Neuronal stem cell (in vitro differentiated cells): ENCODE measurements at regions not wholly inside any gene's neighbourhood (a gene's known extent, or its start where the extent isn't known, plus 50 kb on each side); places are given as distances from the start of the nearest gene placed in this dataset.
A peak's percentile ranks its signal among the peaks of the same experiment; 100 is the strongest.

Experiments
- DNase-seq: peaks from one replicate; pipeline ENCODE4 v3.0.0-alpha.2; 2013; ENCODE audit warnings: low spot score
- H2AFZ ChIP-seq: one replicate; pipeline ENCODE4 v1.6.1; 2013; ENCODE audit warnings: mild to moderate bottlenecking, low read length, inconsistent platforms
- H2AK5ac ChIP-seq: 2 replicates; pipeline ENCODE4 v1.6.1; 2013; ENCODE audit warnings: low read depth, mild to moderate bottlenecking, inconsistent platforms, low read length, moderate library complexity, mixed read lengths
- H2BK120ac ChIP-seq: 2 replicates; pipeline ENCODE4 v1.6.1; 2013; ENCODE audit warnings: low read depth, mild to moderate bottlenecking, inconsistent platforms, low read length, moderate library complexity, mixed read lengths
- H2BK12ac ChIP-seq: one replicate; pipeline ENCODE4 v1.6.1; 2013; ENCODE audit warnings: low read length, inconsistent platforms
- H2BK15ac ChIP-seq: 2 replicates; pipeline ENCODE4 v1.6.1; 2013; ENCODE audit warnings: mild to moderate bottlenecking, low read length, inconsistent platforms, mixed read lengths
- H2BK5ac ChIP-seq: one replicate; pipeline ENCODE4 v1.6.1; 2013; ENCODE audit warnings: inconsistent platforms, mild to moderate bottlenecking, low read length, moderate library complexity
- H3K14ac ChIP-seq: one replicate; pipeline ENCODE4 v1.6.1; 2013; ENCODE audit warnings: low read length, inconsistent platforms
- H3K18ac ChIP-seq: 2 replicates; pipeline ENCODE4 v1.6.1; 2013; ENCODE audit warnings: low read length, inconsistent platforms
- H3K23ac ChIP-seq: 2 replicates; pipeline ENCODE4 v1.6.1; 2013; ENCODE audit warnings: low read depth, mild to moderate bottlenecking, mixed read lengths, low read length, inconsistent platforms; ENCODE audit not compliant: poor library complexity
- H3K27ac ChIP-seq: replicated peaks from 3 replicates; pipeline ENCODE4 v1.5.1; 2013; ENCODE audit warnings: low read length, inconsistent platforms
- H3K27me3 ChIP-seq, 3 experiments: 2 replicates each; pipeline ENCODE4 v1.6.1; 2013; ENCODE audit warnings: low read length in 3 of 3, mild to moderate bottlenecking in 2 of 3, inconsistent platforms in 1 of 3, low read depth in 1 of 3, mixed read lengths in 1 of 3, moderate library complexity in 1 of 3; ENCODE audit not compliant: control insufficient read depth in 3 of 3, insufficient read depth in 3 of 3
- H3K36me3 ChIP-seq, 2 donors: replicated peaks in 1 of 2; 2 replicates each; pipeline ENCODE4 v1.6.1; 2013; ENCODE audit warnings: low read length in 2 of 2; ENCODE audit not compliant: control insufficient read depth in 2 of 2, insufficient read depth in 2 of 2
- H3K4ac ChIP-seq: 2 replicates; pipeline ENCODE4 v1.6.1; 2013; ENCODE audit warnings: inconsistent platforms, mild to moderate bottlenecking, low read length, moderate library complexity
- H3K4me1 ChIP-seq, 2 donors: 1 replicate in 1 of 2; 2 replicates in 1 of 2; pipeline ENCODE4 v1.6.1; 2013; ENCODE audit warnings: low read length in 2 of 2, low read depth in 1 of 2; ENCODE audit not compliant: control insufficient read depth in 2 of 2, insufficient read depth in 1 of 2
- H3K4me2 ChIP-seq: one replicate; pipeline ENCODE4 v1.6.1; 2013; ENCODE audit warnings: mild to moderate bottlenecking, low read length, inconsistent platforms; ENCODE audit not compliant: insufficient read depth, poor library complexity, severe bottlenecking
- H3K4me3 ChIP-seq, 2 donors: 2 replicates each; pipeline ENCODE4 v1.5.1; 2013; ENCODE audit warnings: low read length in 2 of 2, mild to moderate bottlenecking in 2 of 2, inconsistent platforms in 1 of 2, moderate library complexity in 1 of 2
- H3K79me1 ChIP-seq: one replicate; pipeline ENCODE4 v1.6.1; 2013; ENCODE audit warnings: low read depth, mild to moderate bottlenecking, inconsistent platforms, low read length, moderate library complexity
- H3K9ac ChIP-seq: one replicate; pipeline ENCODE4 v1.6.1; 2013; ENCODE audit warnings: mild to moderate bottlenecking, low read depth, low read length, inconsistent platforms; ENCODE audit not compliant: poor library complexity
- H3K9me3 ChIP-seq, 2 donors: replicated peaks in 1 of 2; 2 replicates each; pipeline versions ENCODE3 to v1.6.1; 2013; ENCODE audit warnings: low read length in 2 of 2, mild to moderate bottlenecking in 2 of 2, inconsistent platforms in 1 of 2, low read depth in 1 of 2, mixed read lengths in 1 of 2, moderate library complexity in 1 of 2; ENCODE audit not compliant: control insufficient read depth in 2 of 2, insufficient read depth in 1 of 2
- H4K8ac ChIP-seq: one replicate; pipeline ENCODE4 v1.6.1; 2013; ENCODE audit warnings: low read depth, mild to moderate bottlenecking, inconsistent platforms, low read length, moderate library complexity
- H4K91ac ChIP-seq: one replicate; pipeline ENCODE4 v1.6.1; 2013; ENCODE audit warnings: low read length, low read depth, mild to moderate bottlenecking, inconsistent platforms; ENCODE audit not compliant: poor library complexity
- WGBS, 2 donors: extraction: QIAGEN DNeasy Blood & Tissue Kit; methylation state at CpG; one replicate each; pipeline ENCODE4 v1.1.7; 2013; ENCODE audit warnings: missing lambda C conversion rate in 2 of 2, mixed read lengths in 1 of 2; ENCODE audit not compliant: insufficient read length in 2 of 2, insufficient replicate concordance in 1 of 2; ENCODE audit errors: extremely low coverage in 2 of 2; 5-methylcytosine and 5-hydroxymethylcytosine counted together

GRCh38 chr15:73821181-73821580 lies 52.2 kb upstream of the TBC1D21 start:
- no CpG with 5 or more reads among the region's 2 CpGs for WGBS, 2 donors
- DNase-seq, result no peak
- H2AK5ac ChIP-seq, result no peak overlapping the region
- H3K9me3 ChIP-seq, result no peaks in the 10 kb centered on the region
- H4K91ac ChIP-seq, result no peak overlapping the region
- no peak overlapping the region for H4K8ac ChIP-seq
- H2BK12ac ChIP-seq, result no peak overlapping the region
- no peak overlapping the region for H3K4me2 ChIP-seq
- no peak overlapping the region for H2BK120ac ChIP-seq
- H2AFZ ChIP-seq, result no peak overlapping the region
- no peaks in the 10 kb centered on the region for H3K36me3 ChIP-seq
- no peaks in the 10 kb centered on the region for H3K4me1 ChIP-seq
- no peak overlapping the region for H3K27ac ChIP-seq
- no peak overlapping the region for H2BK15ac ChIP-seq
- no peak overlapping the region for H3K4ac ChIP-seq
- no peak overlapping the region for H3K18ac ChIP-seq
- no peak overlapping the region for H3K23ac ChIP-seq
- H3K27me3 ChIP-seq, result peaks cover 0 to 37% (median 0%) of the 10 kb centered on the region in 3 experiments
- no peak overlapping the region for H2BK5ac ChIP-seq
- H3K4me3 ChIP-seq, result no peak overlapping the region
- no peak overlapping the region for H3K14ac ChIP-seq
- no peaks in the 10 kb centered on the region for H3K79me1 ChIP-seq
- no peak overlapping the region for H3K9ac ChIP-seq

- Histone ChIP-seq H2BK5ac (no peak overlapping the region), H3K14ac (no peak overlapping the region), H2AK5ac (no peak overlapping the region), H3K9me3 (no peaks in the 10 kb centered on the region), H4K91ac (no peak overlapping the region), H3K27ac (no peak overlapping the region), H2AFZ (no peak overlapping the region), H2BK12ac (no peak overlapping the region), H3K27me3 (peaks cover 0 to 22% (median 0%) of the 10 kb centered on the region in 3 experiments), H3K4me3 (no peak overlapping the region), H3K9ac (no peak overlapping the region), H2BK120ac (no peak overlapping the region), H3K79me1 (no peaks in the 10 kb centered on the region), H2BK15ac (no peak overlapping the region), H3K36me3 (no peaks in the 10 kb centered on the region), H3K4me1 (no peaks in the 10 kb centered on the region), H3K4ac (no peak overlapping the region), H3K23ac (no peak overlapping the region), H3K18ac (no peak overlapping the region), H3K4me2 (no peak overlapping the region), H4K8ac (no peak overlapping the region)
- no CpG with 5 or more reads among the region's 3 CpGs for WGBS, 2 donors
- DNase-seq, result peak; percentile 32
Measured at GRCh38 chr15:73822998-73823397, 50.4 kb upstream of the TBC1D21 start.
